ENCODE measurements at regions not wholly inside any gene's neighbourhood (a gene's known extent, or its start where the extent isn't known, plus 50 kb on each side); places are given as distances from the start of the nearest gene placed in this dataset.
"Not testable (repeated sequence)": the region's sequence is repeated elsewhere in the genome, so short reads cannot be mapped to it uniquely, and the experiment has no call there.

DNA sequence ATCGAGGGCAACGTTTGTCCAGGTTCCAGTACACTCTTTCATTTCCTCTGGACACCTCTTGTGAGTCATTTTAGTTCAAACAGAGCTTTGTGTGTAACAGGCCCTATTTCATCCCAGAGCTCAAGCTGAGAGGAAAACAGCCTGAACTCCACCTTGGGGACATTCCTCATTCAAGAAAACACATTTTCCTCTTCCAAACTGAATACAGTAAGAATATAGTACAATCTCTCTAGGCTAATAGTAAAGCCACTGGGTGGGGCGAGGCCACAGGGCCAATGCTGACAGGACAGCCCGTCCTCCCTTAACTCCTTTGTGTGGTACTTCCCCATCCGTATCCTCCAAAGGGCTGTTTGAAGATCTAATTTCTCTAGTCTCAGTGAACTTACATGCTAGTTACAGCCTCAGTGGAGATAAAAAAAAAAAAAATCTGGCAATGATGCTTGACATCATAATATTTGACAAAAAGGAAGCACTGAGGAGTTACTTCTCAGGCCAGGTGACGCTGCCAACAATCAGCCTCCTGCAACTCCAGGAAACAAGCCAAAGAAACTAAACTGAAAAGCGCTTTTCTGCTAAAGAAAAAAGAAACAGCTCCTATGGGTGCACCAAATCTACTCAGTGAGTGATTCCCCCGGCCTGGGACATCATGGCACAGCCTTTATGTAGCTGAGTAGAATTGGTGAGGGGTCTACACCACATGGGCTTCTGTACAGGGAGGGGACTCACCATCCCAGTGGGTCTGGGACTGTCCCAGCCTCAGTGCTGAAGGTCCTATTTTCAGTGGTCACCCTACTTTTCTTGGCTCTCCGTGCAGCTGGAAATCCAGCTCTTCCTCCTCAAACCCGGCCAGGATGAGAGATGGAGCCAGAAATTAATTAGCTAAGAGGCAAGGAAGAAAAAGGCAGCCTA lies 238.2 kb upstream of the NEBL start:
- no peak for DNase-seq (ENCODE audit: low read depth)

DNA sequence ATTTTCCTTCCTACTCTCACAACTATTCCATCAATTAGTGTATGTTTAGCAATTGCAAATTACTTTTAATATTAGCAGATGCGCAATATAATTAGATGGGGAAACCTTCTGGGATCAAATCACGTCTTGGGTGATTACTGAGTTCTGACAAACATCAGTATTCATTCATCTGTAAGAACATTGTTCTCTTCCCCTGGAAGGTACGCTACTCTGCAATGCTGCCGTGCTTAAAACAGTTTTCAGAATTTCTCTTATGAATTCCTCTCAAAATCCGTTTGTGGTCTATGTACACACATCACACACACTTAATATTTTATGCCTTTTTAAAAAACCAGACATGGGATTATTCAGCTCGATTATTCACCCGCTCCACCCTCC lies 237.5 kb upstream of the NEBL start:
- no peak for DNase-seq (ENCODE audit: low read depth)

DNA sequence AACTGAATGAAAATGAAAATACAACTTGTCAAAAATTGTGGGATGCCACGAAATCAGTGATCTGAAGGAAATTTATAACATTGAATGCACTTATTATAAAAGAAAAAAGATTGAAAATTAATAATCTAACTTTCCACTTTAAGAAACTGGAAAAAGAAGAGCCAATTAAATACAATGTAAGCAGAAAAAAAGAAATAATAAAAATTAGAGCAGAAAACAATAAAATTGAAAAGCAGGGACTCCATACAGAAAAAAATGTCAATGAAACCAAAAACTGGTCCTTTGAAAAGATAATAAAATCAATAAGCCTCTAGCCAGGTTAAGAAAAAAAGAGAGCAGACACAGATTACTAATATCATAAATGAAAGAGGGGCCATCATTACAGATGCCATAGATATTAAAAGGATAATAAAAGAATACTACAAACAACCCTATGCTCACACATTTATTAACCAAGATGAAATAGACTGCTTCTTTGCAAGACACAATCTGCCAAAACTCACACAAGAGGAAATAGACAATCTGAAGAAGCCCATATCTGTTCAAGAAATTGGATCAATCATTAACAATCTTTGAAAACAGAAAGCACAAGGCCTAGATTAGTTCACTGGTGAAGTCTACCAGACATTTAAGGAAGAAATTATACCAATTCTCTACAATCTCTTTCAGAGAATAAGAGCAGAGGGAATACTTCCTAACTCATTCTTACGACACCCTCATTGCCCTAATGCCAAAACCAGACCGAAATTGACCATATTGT lies 233.8 kb upstream of the NEBL start:
- DNase-seq (ENCODE audit: low read depth), result no peak

DNA sequence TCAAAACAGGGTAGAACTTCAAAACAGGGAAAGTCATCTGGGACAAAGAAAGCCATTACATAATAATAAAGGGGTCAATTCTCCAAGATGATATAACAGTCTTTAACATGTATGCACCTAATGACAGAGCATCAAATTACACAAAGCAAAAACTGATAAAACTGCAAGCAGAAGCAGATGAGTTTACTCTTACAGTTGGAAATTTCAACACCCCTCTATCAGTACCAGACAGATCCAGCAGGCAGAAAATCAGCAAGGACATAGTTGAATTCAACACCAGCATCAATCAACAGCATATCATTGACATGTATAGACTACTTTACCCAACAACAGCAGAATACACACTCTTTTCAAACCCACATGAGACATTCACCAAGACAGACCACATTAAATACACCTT lies 233.0 kb upstream of the NEBL start:
- DNase-seq (ENCODE audit: low read depth), result no peak

DNA sequence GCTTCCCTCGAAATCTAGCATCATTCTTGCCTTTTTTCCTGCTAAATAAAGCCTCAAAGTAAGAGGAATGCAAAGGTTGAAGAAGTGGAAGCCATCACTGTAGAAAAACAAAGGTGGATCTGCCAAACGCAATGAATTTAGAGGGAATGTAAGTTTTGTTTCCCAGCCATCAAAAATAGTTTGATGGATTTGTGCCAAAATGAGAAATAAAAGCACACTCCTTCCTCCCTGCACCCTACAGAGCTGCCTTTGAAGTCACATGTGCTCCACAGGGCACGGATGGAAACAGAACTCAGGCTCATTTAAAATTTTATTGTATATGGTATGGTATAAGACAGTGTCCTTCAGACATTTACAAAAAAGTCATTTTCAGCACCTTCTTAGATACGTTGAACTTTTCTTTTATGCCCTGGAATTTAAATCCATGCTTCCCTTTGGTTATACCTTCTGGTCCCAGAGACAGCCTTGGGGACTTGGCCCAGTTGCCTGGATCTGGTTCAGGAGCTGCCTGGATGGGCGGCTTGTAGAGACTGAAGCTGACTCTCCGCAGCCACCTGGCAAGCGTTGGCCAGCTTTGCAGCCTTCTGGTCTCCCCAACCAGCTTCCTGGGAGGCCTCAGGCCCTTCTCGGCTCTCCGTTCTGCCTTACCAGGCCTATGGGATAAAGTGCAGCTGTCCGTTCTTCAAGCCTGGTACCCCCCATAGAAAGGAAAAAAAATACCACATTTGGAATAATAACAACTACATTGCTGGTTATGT lies 228.5 kb upstream of the NEBL start:
- no peak for DNase-seq (ENCODE audit: low read depth)

DNA sequence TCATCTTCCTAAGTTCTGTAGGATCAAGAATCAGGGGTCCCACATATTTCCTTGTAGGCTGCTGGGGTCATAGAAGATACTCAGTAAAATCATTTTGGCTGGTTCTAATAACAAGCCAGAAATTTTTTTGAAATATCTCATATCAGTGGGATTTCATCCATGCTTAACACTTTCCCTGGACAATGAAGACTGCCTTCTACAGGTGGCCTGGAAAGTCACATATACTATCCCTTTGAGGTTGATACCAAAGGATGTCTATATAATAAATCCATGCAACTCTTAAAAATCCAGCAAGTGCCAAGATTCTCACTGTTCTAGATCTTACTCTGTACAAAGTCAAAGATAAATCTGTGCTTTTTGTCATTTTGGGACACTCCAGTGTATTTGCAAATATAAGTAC lies 225.8 kb upstream of the NEBL start:
- DNase-seq (ENCODE audit: low read depth), result no peak

DNA sequence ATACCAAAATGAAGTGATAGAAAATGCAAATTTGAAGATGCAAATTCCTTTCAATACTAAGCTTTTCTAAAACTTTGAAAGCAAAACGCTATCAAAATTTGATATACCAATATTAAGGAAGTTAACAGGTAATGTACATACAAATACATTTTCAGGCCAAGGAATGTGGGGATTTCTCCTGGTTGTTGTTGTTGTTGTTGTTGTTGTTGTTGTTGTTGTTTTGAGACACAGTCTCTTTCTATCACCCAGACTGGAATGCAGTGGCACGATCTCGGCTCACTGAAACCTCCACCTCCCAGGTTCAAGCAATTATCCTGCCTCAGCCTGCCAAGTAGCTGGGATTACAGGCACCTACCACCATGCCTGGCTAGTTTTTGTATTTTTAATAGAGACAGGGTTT lies 224.7 kb upstream of the NEBL start:
- DNase-seq (ENCODE audit: low read depth), result not testable (repeated sequence)

DNA sequence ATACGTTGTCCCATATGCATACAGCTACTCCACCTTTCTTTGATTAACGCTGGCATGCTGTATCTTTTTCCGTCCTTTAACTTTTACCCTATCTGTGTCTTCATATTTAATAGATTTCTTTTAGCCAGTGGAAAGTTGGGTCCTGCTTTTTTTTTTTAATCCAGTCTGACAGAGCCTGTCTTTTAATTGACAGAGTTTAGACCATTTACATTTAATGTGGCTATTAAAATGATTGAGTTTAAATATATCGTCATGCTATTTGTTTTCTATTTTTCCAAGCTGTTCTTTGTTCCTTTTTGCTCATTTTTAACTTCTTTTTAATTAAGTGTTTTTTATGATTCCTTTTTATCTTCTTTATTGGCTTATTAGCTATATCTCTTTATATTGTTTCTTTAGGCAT lies 217.6 kb upstream of the NEBL start:
- no peak for DNase-seq (ENCODE audit: low read depth)

DNA sequence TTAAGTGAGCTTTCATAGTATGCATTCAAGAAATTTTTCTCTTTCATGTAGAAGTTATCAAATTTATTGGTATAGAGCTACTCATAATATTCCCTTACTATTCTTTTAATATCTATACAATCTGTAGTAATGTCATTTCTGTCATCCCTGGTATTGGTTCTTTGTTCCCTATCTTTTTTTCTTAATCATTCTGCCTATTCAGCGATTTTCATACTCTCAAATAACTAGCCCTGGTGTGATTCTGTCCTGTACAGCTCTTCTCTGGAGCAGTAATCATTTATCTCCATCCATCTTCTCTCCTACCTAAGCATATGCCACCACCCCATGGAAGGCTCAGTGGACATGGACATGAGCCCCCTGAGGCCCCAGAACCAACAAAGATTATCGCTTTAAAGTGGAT lies 213.2 kb upstream of the NEBL start:
- DNase-seq (ENCODE audit: low read depth), result no peak

DNA sequence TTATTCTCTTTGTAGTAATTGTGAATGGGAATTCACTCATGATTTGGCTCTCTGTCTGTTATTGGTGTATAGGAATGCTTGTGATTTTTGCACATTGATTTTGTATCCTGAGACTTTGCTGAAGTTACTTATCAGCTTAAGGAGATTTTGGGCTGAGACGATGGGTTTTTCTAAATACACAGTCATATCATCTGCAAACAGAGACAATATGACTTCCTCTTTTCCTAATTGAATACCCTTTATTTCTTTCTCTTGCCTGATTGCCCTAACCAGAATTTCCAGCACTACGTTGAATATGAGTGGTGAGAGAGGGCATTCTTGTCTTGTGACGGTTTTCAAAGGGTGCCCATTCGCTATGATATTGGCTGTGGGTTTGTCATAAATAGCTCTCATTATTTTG lies 209.8 kb upstream of the NEBL start:
- not testable (repeated sequence) for DNase-seq (ENCODE audit: low read depth)

DNA sequence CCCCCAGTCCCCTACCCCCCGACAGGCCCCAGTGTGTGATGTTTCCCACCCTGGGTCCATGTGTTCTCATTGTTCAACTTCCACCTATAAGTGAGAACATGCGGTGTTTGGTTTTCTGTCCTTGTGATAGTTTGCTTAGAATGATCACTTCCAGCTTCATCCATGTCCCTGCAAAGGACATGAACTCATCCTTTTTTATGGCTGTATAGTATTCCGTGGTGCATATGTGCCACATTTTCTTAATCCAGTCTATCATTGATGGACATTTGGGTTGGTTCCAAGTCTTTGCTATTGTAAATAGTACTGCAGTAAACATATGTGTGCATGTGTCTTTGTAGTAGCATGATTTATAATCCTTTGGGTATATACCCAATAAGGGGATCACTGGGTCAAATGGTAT lies 208.2 kb upstream of the NEBL start:
- DNase-seq (ENCODE audit: low read depth), result not testable (repeated sequence)

DNA sequence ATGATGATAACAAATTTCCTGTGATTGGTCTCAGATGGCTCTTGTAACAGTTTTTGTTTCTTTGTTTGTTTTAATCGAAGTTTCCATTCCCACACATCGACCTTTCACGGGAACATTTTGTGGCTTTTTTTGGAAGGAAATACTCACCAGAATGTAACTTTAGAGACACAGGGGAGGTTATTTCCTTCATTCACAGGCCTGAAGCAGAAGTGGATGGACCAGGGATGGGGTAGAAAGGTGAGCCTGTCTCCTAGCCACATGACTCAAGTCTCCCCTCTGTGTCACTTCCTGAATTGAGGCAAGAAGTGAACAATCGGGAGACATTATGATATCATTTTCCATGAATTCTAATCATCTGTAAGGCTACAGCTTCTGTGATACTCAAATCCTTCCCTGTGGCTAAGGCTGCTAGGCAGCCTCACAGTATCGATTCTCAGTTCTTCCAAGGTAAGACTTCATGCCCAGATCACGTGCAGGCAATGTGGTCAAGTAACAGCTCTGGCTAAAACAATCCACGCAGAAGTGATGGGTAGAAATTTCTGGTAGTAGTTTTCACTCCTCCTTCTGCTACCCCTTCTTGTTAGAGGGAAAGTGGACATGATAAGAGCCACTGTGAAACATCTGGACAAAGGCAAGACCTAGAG lies 203.9 kb upstream of the NEBL start:
- DNase-seq (ENCODE audit: low read depth), result peak; percentile 2

DNA sequence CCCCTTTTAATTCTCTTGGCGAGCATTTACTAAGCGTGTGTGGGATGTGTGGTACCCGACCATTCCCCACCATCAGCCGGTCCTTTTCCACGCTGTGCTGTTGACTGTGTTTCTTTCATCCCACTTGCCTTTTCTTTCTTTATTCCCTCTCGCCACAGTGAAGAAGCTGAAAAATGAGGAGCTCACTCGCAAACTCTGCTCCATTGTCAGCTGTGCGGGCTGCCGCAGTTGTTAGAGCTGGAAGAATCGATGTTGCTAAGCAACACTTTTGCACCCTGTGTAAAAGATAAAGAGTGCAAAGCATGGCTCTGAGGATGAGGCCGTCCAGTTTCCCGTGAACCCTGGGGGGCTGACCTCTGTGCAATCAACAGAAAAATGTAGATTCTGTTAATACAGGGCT lies 203.1 kb upstream of the NEBL start:
- DNase-seq (ENCODE audit: low read depth), result no peak

DNA sequence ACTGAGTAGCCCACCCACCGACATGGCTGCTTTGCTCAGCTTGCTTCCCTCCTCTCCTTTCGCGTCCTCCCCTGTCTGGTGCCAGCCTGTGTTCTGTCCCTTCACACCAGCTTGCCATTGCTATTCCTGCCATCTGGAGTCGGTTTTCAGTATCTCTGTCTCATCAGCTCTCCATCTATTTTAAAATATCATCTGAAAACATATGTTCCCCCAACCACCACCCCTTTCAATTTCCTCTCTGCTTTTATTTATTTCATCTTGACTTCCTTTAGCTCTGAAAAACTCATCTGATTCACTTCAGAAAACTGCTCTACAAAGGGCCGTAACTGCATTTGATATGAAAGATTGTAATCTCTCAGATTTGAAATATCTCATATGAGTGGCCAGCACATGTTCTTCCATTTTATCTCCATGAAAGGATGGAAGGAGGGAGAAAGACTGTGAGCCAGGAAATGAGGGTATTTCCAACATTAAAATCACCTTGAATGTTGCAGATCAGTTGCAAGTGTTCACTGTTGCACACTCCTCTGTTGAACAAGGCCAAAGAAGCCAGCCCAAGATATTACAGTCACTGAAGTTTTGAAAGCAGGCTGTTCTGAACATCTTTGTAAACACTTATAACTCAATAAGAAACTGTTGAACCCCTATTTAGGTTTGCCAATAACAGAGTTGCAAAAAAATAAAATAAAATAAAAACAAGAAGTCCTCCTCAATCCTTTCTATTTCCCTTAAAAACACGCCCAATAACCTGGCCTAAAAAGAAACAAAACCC lies 202.4 kb upstream of the NEBL start:
- DNase-seq (ENCODE audit: low read depth), result no peak

DNA sequence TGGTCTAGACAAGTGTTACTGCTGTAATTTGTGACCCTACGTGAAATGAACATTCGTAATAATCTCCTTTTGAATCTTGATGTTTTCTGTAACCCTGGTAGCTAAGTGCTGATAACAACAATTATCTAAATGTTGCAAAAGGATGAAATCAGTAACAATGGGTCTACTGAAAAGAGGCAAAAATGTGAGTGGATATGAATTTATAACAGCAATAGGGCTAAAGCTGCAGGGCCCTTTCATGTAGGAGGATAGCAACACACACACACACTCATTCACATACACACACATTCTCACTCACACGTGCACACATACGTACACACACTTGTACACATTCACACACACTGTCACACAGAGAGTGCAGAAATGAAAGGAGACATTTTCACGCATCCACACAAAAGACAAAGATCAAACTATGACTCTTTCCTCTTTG lies 200.8 kb upstream of the NEBL start:
- DNase-seq (ENCODE audit: low read depth), result no peak

DNA sequence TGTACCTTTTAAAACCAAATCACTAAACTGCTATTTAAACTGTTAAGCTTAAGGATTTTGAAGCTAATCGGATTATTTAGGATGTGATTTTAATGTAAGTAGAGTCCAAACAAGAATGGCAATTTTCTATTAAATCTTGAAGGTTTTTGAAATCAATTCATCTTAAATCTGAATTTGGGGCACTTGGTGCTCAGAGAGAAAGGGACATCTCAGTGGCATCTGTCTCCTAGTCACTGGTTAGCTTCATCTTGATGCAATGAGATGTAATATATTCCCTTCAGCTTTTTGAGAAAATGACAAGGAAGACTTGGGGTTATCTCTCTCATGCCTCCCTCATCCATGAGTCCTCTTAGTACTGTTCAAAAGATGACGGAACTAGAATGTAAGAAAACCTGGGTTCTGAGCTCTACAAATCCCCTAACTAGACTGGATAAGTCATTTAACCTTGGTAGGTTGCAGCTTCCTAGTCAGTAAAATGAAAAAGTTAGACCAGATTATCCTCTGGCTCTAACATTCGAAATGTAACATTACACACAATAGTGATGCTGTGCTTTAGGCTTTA lies 198.5 kb upstream of the NEBL start:
- no peak for DNase-seq (ENCODE audit: low read depth)

DNA sequence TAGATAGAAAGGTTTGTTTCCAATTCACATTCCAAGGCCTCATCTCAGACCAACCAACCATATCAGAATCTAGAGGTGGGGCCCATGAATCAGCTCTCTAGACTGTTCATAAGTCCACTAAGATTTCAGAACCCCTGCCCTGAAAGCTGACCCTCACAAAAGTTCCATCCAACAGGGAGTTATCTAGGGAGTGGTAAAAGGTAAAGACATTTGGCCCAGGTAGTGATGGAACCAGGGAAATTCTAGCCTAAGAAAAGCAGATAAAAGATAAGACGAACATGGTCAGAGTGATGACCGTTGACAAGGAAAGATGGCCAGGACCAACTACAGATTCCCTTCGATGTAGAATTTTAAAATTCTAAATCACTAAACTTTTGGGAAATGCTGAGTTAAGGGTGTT lies 198.0 kb upstream of the NEBL start:
- DNase-seq (ENCODE audit: low read depth), result no peak

DNA sequence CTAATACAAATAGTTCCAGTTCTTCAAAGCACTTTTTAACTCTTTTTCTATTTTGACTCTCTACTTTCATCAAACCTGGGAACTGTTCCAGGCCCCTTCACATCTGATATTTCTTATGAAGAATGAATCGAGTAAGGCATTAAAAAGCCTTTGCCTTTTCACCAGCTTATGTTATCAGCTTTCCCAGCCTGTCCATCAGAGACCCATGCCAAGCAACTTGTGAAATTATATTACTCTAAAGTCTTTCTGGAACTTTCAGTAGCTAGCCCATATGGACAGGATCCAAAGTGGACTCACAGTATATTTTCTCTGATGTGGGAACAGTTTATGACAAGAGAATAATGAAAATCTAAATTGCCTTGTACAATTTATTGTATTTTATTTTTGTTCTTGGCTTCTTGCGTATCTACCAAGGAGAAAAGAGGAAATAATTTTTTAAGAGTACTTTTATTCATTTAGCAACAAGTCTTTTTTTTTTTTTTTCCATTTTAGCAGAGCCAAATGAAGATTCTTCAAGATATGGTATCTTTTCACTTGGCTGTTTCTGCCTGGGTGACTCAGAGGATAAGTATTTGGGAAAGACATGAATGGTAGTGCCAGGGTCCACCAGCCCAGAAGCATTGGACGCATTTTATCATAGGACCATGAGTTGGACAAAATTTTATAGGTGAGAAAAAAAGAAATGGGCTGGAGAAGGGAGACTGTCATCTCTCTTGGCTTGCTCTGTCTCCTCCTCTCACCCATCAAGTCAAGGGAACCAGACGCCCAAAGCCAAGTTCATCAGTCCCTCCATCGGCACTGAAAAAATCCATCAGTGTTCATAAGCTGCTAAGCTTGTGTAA lies 195.8 kb upstream of the NEBL start:
- no peak for DNase-seq (ENCODE audit: low read depth)

DNA sequence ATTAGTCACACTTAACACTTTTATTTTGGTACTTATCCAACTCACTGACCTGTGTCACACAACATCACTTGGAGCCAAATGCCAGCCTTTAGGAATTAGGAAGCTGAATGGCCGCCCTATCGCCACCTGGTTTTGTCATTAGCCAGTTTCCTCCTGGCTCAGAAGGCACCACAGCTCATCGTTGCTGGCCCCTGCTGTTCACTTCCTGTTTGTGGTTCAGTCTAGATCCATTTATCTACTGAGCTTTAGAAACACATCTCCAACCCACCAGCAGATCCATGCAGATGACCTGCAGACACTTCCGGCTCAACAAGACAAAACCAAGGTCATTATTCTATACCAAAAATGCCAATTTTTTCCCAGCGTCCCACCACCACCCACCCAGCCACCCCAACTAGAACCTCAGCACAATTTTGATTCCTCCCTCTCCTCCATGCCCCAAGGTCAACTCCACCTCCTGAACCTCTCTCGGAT lies 193.5 kb upstream of the NEBL start:
- no peak for DNase-seq (ENCODE audit: low read depth)

DNA sequence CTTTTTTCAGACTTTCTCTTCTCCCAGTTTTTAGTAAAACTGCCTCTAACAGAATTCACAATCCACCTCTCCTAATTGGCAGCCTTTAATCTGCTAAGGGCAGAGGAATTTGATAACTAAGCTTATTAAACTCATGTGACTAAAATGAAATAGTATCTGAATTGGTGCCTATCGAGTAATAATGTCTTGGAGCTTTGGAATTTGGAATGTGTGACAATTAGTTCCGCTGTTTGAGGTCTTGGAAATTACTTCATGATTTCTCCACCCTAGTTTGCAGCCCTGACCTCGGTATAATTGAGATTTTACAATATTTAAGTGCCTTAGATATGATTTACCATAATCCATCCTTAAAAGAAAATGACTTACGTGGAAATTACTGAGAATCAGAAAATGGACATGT lies 190.4 kb upstream of the NEBL start:
- no peak for DNase-seq (ENCODE audit: low read depth)
